ENCODE measurements at regions not wholly inside any gene's neighbourhood (a gene's known extent, or its start where the extent isn't known, plus 50 kb on each side); places are given as distances from the start of the nearest gene placed in this dataset.

GRCh38 chr3:69642606-69643005 lies 96.7 kb upstream of the MITF start:
- Histone ChIP-seq H3K9me3 (replicated peaks; ENCODE audit: control insufficient read depth, insufficient read depth, low read length) (no peaks in the 10 kb centered on the region), H3K79me2 (ENCODE audit: control insufficient read depth, insufficient read depth, low read length) (no peaks in the 10 kb centered on the region), H3K4me3 (no peak overlapping the region), H3K4me1 (ENCODE audit: control insufficient read depth, insufficient read depth, low read length) (no peaks in the 10 kb centered on the region), H2AFZ (ENCODE audit: control insufficient read depth, low read depth, low read length) (no peak overlapping the region), H3K4me2 (ENCODE audit: control insufficient read depth, insufficient read depth) (no peak overlapping the region), H3K36me3 (ENCODE audit: control insufficient read depth in 2 of 2, insufficient read depth in 2 of 2, low read length in 1 of 2) (no peaks in the 10 kb centered on the region), H3K27ac (ENCODE audit: control insufficient read depth, insufficient read depth) (no peak overlapping the region), H3K9ac (ENCODE audit: control insufficient read depth, insufficient read depth, low read length) (no peak overlapping the region), H3K27me3 (replicated peaks in 1 of 2; ENCODE audit: control insufficient read depth in 2 of 2, insufficient read depth in 2 of 2, low read length in 1 of 2) (no peaks in the 10 kb centered on the region), H4K20me1 (ENCODE audit: control insufficient read depth, insufficient read depth) (no peaks in the 10 kb centered on the region)
- ChIA-PET POLR2A (no interaction called here), SMC1A (ENCODE audit: uncharacterized antibody, unreplicated experiment) (interaction anchor here (0.8 to 1.3 kb wide), 2 partner anchors 12 to 29 kb away, joined by 3 to 4 read pairs; no protein-coding TSS in a partner anchor), RAD21 (ENCODE audit: unreplicated experiment) (no interaction called here), CTCF (no interaction called here)
- FAIRE-seq (no peak), DNase-seq (ENCODE audit: low read depth, low spot score) (no peak), ATAC-seq (no peak)
- no TSS peak for BruUV-seq (replicated peaks)
- WGBS (ENCODE audit: insufficient coverage, insufficient replicate concordance, low lambda C conversion rate, missing lambda C conversion rate) = 29% methylated on average over 5 of the region's 5 CpGs
- TF ChIP-seq POLR2AphosphoS5 (IDR thresholded peaks at IDR 0.05; ENCODE audit: low read length) (no peak), MXI1 (IDR thresholded peaks at IDR 0.05; ENCODE audit: low read depth, low read length) (no peak), SUZ12 (IDR thresholded peaks at IDR 0.05; ENCODE audit: unreplicated experiment) (no peak), TARDBP (IDR thresholded peaks at IDR 0.05; ENCODE audit: borderline replicate concordance) (no peak), KLF5 (IDR thresholded peaks at IDR 0.05; ENCODE audit: partially characterized antibody) (no peak), LARP7 (IDR thresholded peaks at IDR 0.05) (no peak), NFIC (IDR thresholded peaks at IDR 0.05; ENCODE audit: low read depth, low read length) (no peak), HCFC1 (IDR thresholded peaks at IDR 0.05; ENCODE audit: low read length) (no peak), YBX1 (IDR thresholded peaks at IDR 0.05) (no peak), IKZF1 (conservative IDR thresholded peaks at IDR 0.05) (no peak), REST (IDR thresholded peaks at IDR 0.05; ENCODE audit: low read depth, low read length) (no peak), STAT1 (conservative IDR thresholded peaks at IDR 0.05) (no peak)
- in situ Hi-C loops (cut with MboI) (no loop called here), intact Hi-C loops (cut with micrococcal nuclease; ENCODE audit: unreplicated experiment) (no loop called here)
